PFSK-1 (cell line): ENCODE measurements at regions not wholly inside any gene's neighbourhood (a gene's known extent, or its start where the extent isn't known, plus 50 kb on each side); places are given as distances from the start of the nearest gene placed in this dataset.

ENCODE experiments used
- FOXP2 ChIP-seq: optimal IDR thresholded peaks from 2 replicates; pipeline ENCODE3; 2011; ENCODE audit warnings: borderline replicate concordance, control low read depth, inconsistent platforms; ENCODE audit not compliant: insufficient read depth; ENCODE audit errors: extremely low read length, extremely low read depth
- POLR2AphosphoS5 ChIP-seq: IDR thresholded peaks from 2 replicates; pipeline ENCODE4 v1.6.1; 2012; ENCODE audit warnings: low read depth, mild to moderate bottlenecking, control low read depth, low read length, moderate library complexity
- SIN3A ChIP-seq: IDR thresholded peaks from 2 replicates; pipeline ENCODE4 v1.6.1; 2012; ENCODE audit warnings: mild to moderate bottlenecking, low read length, moderate library complexity, borderline replicate concordance; ENCODE audit not compliant: insufficient read depth
- TAF1 ChIP-seq: IDR thresholded peaks from 2 replicates; pipeline ENCODE4 v1.6.1; 2012; ENCODE audit warnings: low read length, control low read depth, borderline replicate concordance; ENCODE audit not compliant: insufficient read depth
- TF ChIP-seq, protein P1 (sequence below), 2 experiments: IDR thresholded peaks; 2 replicates each; pipeline versions ENCODE4 v1.6.1 to v1.8.0; 2011 to 2012; ENCODE audit warnings: low read depth in 2 of 2, low read length in 2 of 2, control low read depth in 1 of 2, inconsistent platforms in 1 of 2, mild to moderate bottlenecking in 1 of 2, moderate library complexity in 1 of 2; ENCODE audit not compliant: insufficient read depth in 1 of 2

DNA sequence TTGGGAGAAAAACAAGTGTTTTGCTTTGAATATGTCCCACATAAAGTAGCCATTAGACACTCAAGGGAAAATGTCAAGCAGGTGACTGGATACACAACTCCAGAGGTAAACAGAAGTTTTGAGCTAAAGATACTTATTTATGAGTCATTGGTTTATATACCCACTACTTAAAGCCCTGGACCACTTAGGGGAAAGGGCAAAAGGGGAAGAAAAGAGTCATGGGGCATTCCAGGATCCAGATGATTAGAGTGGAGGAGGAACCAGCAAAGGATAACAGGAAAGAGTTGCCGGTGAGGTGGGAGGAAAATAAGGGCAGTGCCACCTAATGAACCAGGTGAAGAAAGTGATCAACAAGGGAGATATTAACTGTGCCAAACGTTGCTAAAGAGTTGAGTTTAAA, 254.2 kb upstream of the NR4A3 start:
- no peak for TF ChIP-seq SIN3A
- TF ChIP-seq, protein P1, sequence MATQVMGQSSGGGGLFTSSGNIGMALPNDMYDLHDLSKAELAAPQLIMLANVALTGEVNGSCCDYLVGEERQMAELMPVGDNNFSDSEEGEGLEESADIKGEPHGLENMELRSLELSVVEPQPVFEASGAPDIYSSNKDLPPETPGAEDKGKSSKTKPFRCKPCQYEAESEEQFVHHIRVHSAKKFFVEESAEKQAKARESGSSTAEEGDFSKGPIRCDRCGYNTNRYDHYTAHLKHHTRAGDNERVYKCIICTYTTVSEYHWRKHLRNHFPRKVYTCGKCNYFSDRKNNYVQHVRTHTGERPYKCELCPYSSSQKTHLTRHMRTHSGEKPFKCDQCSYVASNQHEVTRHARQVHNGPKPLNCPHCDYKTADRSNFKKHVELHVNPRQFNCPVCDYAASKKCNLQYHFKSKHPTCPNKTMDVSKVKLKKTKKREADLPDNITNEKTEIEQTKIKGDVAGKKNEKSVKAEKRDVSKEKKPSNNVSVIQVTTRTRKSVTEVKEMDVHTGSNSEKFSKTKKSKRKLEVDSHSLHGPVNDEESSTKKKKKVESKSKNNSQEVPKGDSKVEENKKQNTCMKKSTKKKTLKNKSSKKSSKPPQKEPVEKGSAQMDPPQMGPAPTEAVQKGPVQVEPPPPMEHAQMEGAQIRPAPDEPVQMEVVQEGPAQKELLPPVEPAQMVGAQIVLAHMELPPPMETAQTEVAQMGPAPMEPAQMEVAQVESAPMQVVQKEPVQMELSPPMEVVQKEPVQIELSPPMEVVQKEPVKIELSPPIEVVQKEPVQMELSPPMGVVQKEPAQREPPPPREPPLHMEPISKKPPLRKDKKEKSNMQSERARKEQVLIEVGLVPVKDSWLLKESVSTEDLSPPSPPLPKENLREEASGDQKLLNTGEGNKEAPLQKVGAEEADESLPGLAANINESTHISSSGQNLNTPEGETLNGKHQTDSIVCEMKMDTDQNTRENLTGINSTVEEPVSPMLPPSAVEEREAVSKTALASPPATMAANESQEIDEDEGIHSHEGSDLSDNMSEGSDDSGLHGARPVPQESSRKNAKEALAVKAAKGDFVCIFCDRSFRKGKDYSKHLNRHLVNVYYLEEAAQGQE (IDR thresholded peaks at IDR 0.05; ENCODE audit: insufficient read depth in 1 of 2, low read depth in 2 of 2, low read length in 2 of 2) = no peak
- TF ChIP-seq POLR2AphosphoS5 = no peak
- no peak for TF ChIP-seq FOXP2
- TF ChIP-seq TAF1 = no peak

DNA sequence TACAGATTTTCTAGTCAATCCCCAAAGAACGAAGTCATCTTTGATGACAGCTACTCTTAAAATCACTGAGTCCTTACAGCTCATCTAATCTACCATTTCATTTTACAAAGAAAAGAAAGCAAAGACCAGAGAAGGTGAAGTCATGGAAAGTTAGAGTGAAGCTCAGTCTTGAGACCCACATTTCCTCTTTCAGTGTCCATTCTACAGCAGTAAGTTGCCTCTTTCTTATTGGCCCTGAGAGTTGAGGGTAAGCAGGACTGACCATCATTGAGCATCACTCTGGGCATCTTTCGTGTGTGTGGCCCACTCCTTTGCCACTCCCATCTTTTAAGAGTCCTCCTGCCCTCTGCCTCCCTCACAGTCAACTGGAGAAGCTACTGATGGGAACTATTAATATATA, 251.8 kb upstream of the NR4A3 start:
- TF ChIP-seq FOXP2 (no peak), POLR2AphosphoS5 (no peak), TAF1 (no peak), SIN3A (no peak)
- TF ChIP-seq, protein P1 (IDR thresholded peaks at IDR 0.05; ENCODE audit: insufficient read depth in 1 of 2, low read depth in 2 of 2, low read length in 2 of 2) = no peak

DNA sequence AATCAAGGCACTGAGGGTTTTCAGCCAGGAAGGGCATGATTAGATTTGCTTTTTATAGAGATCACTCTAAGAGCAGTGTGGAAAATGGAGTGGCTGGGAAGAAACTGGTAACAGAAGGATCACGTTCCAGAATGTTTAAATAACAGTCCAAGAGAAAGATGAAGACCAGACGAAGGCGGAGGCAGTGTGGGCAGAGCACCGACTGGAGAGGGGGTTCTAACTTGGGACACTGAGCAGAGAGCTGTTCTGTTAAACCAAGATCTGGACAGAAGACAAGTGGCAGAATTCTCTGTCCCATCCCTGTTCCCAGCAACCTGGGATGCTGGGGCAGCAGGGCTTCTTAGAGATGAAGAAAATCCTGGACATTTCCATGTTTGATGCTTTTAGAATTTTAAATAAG, 249.1 kb upstream of the NR4A3 start:
- TF ChIP-seq FOXP2 (no peak), TAF1 (no peak), SIN3A (no peak), POLR2AphosphoS5 (no peak)
- TF ChIP-seq, protein P1 (IDR thresholded peaks at IDR 0.05; ENCODE audit: insufficient read depth in 1 of 2, low read depth in 2 of 2, low read length in 2 of 2) = no peak

DNA sequence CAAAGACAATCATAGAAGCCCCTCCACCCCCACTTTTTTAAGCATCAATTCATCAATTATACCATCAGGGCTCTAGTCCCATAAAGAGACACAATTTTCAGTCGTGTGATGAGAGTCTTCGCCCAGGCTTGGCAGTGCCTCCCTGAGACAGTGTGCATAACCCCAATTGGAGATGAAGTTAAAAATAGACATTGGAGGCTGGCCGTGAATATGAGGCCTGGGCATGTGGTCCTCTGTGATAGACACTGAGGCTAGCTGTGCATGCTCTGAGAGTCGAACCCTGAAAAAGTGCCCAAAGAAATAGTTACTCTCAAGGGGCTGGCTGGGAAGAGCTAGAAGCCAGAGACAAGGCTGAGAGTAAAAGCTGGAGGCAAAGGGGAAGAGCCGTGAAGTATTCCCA, 248.6 kb upstream of the NR4A3 start:
- TF ChIP-seq, protein P1 (IDR thresholded peaks at IDR 0.05; ENCODE audit: insufficient read depth in 1 of 2, low read depth in 2 of 2, low read length in 2 of 2) = no peak
- TF ChIP-seq FOXP2 (no peak), POLR2AphosphoS5 (no peak), TAF1 (no peak), SIN3A (no peak)

DNA sequence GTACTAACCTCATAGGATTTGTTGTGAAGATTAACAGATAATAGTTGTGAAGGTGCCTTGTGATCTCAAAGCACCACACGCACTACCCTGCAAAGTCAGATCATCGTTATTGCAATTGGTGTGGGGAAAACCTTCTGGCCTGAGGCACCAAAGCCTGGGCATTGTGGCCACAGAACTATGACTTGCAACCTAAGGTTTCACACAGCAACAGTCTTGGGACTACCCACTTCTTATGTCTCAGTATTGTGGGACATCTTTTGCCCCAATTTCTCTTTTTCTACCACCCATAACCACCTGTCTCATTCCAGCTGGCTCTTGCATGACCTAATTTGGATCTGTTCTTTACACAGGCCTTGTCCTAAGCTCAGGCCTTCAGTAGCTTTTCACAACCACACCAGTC, 247.8 kb upstream of the NR4A3 start:
- no peak for TF ChIP-seq SIN3A
- TF ChIP-seq TAF1 = no peak
- TF ChIP-seq, protein P1 (IDR thresholded peaks at IDR 0.05; ENCODE audit: insufficient read depth in 1 of 2, low read depth in 2 of 2, low read length in 2 of 2) = no peak
